GM10248 (cell line): ENCODE measurements at regions not wholly inside any gene's neighbourhood (a gene's known extent, or its start where the extent isn't known, plus 50 kb on each side); places are given as distances from the start of the nearest gene placed in this dataset.

Source experiments
- CTCF ChIA-PET: fragments of 300-600 bp; sonication (Branson Sonifier 250); formaldehyde crosslinking; extraction: SDS; loops from one replicate; lab custom pipeline; 2021; ENCODE audit warnings: antibody characterized with exemption; lab: Yijun Ruan, JAX
- POLR2A ChIA-PET: fragments of 350-650 bp; sonication (Branson Sonifier 250); formaldehyde crosslinking; extraction: SDS; loops from one replicate; lab custom pipeline; 2020; ENCODE audit warnings: antibody characterized with exemption; lab: Yijun Ruan, JAX
- DNase-seq: peaks from one replicate; pipeline ENCODE4 v3.0.0; 2012; ENCODE audit errors: extremely low spot score
- TF ChIP-seq, protein P1 (sequence below): IDR thresholded peaks from 2 replicates; pipeline ENCODE4 v1.5.1; 2012; ENCODE audit warnings: mild to moderate bottlenecking, low read depth; ENCODE audit errors: extremely low read depth, missing control alignments, control extremely low read depth

DNA sequence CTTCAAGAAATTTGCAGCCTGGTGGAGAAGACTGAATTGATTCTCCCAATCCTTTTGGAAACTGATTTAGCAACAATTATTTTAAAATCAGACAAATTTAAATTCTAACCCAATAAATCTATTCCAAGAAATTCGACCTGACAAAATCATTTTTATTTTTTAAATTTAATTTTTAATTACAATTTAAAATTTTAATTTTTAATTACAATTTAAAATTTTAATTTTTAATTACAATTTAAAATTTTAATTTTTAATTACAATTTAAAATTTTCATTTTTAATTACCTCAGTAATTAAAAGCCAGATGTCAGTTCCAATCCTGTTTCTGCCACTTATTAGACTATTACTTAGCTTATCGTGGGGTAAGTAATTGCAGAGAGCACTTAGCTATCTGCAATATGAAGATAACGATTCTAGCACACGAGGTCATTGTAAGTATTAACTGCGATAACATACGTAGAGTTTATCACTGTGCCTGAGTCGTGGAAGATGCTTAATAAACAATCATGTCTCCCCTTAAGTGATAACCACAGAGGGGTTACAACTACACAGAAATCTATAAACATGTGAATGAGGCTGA, 346.4 kb upstream of the SLC24A2 start:
- CTCF ChIA-PET, result interaction anchor here (0.8 kb wide), 1 partner anchor 19 kb away, joined by 3 read pairs; no protein-coding TSS in a partner anchor
- TF ChIP-seq, protein P1, sequence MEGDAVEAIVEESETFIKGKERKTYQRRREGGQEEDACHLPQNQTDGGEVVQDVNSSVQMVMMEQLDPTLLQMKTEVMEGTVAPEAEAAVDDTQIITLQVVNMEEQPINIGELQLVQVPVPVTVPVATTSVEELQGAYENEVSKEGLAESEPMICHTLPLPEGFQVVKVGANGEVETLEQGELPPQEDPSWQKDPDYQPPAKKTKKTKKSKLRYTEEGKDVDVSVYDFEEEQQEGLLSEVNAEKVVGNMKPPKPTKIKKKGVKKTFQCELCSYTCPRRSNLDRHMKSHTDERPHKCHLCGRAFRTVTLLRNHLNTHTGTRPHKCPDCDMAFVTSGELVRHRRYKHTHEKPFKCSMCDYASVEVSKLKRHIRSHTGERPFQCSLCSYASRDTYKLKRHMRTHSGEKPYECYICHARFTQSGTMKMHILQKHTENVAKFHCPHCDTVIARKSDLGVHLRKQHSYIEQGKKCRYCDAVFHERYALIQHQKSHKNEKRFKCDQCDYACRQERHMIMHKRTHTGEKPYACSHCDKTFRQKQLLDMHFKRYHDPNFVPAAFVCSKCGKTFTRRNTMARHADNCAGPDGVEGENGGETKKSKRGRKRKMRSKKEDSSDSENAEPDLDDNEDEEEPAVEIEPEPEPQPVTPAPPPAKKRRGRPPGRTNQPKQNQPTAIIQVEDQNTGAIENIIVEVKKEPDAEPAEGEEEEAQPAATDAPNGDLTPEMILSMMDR, result no peak
- DNase-seq, result no peak
- POLR2A ChIA-PET, result no interaction called here

DNA sequence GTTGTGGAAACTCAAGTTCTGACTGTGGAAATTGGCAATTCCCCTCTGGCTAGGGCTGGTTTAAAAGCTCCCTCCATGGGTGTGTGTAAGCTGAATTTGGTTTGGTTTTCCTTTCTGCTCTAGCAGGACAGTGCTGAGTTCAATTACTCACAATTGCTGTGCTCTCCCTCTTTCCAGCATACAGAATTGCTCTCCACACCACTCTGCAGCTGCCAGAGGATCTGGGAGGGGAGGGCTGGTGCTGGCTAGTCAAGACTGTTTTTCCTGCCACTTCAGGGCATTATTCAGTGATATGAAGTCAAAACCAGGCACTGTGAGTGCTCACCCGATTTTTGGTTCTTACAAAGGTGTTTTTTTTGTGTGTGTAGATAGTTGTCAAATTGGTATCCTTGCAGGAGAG, 336.9 kb upstream of the SLC24A2 start:
- no peak for DNase-seq
- TF ChIP-seq, protein P1, result no peak
- POLR2A ChIA-PET, result no interaction called here
- CTCF ChIA-PET, result no interaction called here

DNA sequence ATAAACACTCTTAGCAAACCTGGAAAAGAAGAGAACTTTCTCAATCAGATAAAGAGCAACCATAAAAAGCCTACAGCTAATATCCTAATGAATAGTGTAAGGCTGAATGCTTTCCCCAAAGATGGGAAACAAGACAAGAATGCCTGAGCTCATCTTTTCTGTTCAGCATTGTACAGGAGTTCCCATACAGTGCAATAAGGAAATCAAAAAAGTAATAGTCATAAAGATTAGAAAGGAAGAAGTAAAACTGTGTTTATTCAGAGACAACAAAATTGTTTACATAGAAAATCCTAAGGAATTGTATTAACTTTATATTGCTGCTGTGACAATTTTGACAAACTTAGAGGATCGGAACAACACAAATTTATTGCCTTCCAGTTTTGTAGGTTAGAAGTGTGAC, 330.7 kb upstream of the SLC24A2 start:
- TF ChIP-seq, protein P1, result no peak
- ChIA-PET POLR2A (no interaction called here), CTCF (interaction anchor here (1.1 kb wide), 1 partner anchor 10 kb away, joined by 4 read pairs; no protein-coding TSS in a partner anchor)
- DNase-seq, result no peak

DNA sequence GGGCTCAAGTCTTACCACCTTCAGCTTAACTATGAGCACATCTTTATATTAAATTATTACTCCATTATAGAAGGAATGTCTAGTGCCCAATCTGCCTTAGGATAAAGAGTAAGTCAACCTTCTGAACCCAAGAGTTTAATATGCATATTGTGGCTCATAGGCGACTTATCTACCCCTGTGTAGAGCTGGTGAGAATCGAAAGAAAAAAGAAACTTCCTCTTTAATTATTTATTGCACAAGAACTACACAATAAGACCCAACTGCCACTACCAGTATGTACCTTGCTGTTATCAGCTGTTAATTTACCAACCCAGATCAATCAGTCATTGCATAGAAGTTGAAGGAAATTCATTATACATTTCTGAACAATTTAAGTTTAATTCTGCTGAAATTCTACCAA, 329.1 kb upstream of the SLC24A2 start:
- POLR2A ChIA-PET, result no interaction called here
- CTCF ChIA-PET, result interaction anchor here (1.4 kb wide), 1 partner anchor 9 kb away, joined by 3 read pairs; no protein-coding TSS in a partner anchor
- no peak for DNase-seq
- TF ChIP-seq, protein P1, result no peak

DNA sequence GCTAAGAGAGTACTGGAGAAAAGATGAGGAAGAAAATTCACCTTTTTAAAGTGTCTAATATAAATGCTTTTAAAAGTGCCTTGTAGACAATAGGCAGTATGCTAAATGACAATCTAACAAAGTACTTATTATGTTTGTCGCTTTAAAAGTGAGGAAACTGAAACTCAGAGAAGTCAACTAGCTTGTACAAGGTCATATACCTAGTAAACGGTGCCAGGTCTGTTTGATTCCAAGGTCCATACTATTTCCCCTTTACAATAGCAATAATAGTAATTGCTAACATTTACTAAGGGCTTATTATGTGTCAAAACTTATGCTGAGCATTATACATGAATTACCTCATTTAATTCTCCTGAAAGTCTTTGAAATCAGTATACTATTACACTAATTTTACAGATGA, 328.6 kb upstream of the SLC24A2 start:
- no peak for DNase-seq
- CTCF ChIA-PET, result interaction anchor here (1.4 kb wide), 1 partner anchor 10 kb away, joined by 3 read pairs; no protein-coding TSS in a partner anchor
- TF ChIP-seq, protein P1, result no peak
- POLR2A ChIA-PET, result no interaction called here

DNA sequence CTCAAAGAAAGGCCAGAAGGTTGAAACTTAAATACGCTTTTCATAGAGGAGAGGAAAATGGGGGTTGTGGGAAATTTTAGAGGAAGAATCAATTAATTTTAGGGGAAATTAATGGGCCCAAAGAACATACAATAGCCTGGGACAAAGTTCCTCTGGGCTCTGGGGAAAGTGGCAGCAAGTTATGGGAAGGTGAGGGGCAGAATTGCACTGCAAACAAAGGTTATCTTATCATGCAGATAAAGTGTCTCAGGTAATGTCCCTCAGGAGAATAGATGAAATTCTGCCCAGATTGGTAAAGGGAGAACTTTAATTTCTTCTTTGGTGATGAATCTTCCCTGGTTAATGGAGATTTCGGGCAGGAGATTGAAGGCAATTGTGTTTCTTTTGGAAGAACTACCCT, 326.1 kb upstream of the SLC24A2 start:
- no peak for DNase-seq
- TF ChIP-seq, protein P1, result no peak
- CTCF ChIA-PET, result no interaction called here
- POLR2A ChIA-PET, result no interaction called here
